ENCODE measurements at regions not wholly inside any gene's neighbourhood (a gene's known extent, or its start where the extent isn't known, plus 50 kb on each side); places are given as distances from the start of the nearest gene placed in this dataset.

- H3K27me3 ChIP-seq (replicated peaks; ENCODE audit: control insufficient read depth, insufficient read depth, low read length): no peaks in the 10 kb centered on the region
- DNase-seq: no peak
- Mint-ChIP-seq H3K27me3 (ENCODE audit: insufficient read depth, unreplicated experiment) (no peaks in the 10 kb centered on the region), H3K27ac (ENCODE audit: unreplicated experiment) (no peak overlapping the region), H3K4me3 (ENCODE audit: unreplicated experiment) (no peak overlapping the region), H3K4me1 (ENCODE audit: low read depth, unreplicated experiment) (no peaks in the 10 kb centered on the region), H3K9me3 (ENCODE audit: unreplicated experiment) (no peaks in the 10 kb centered on the region), H3K36me3 (ENCODE audit: insufficient read depth, unreplicated experiment) (no peaks in the 10 kb centered on the region)
- ChIA-PET POLR2A (no interaction called here), CTCF (no interaction called here)
- intact Hi-C loops (cut with micrococcal nuclease; ENCODE audit: unreplicated experiment): no loop called here
- H3K4me1 ChIP-seq: no peaks in the 10 kb centered on the region
- no peaks in the 10 kb centered on the region for H3K36me3 ChIP-seq (ENCODE audit: control insufficient read depth, insufficient read depth, low read length)
- no TSS peak for BruUV-seq (replicated peaks)
- no peak for TF ChIP-seq CTCF (IDR thresholded peaks at IDR 0.05; ENCODE audit: insufficient read depth in 1 of 2, low read depth in 1 of 2, low read length in 1 of 2, severe bottlenecking in 1 of 2, unreplicated experiment in 1 of 2)
- 0 out of 2 replicates have a peak, but pooled peaks cover 3% of the 10 kb centered on the region for H3K9me3 ChIP-seq
- H3K4me3 ChIP-seq (ENCODE audit: low read depth, low read length): no peak overlapping the region
These were observed 754.0 kb upstream of the SLIT2 start for GRCh38 chr4:19497705-19498104.

GRCh38 chr4:19496756-19497155 is 754.9 kb upstream of the SLIT2 start:
- ChIA-PET CTCF (no interaction called here), POLR2A (no interaction called here)
- no peaks in the 10 kb centered on the region for H3K36me3 Mint-ChIP-seq (ENCODE audit: insufficient read depth, unreplicated experiment)
- no peak for TF ChIP-seq CTCF (IDR thresholded peaks at IDR 0.05; ENCODE audit: insufficient read depth in 1 of 2, low read depth in 1 of 2, low read length in 1 of 2, severe bottlenecking in 1 of 2, unreplicated experiment in 1 of 2)
- H3K4me3 ChIP-seq (ENCODE audit: low read depth, low read length): no peak overlapping the region
- H3K4me1 Mint-ChIP-seq (ENCODE audit: low read depth, unreplicated experiment): no peaks in the 10 kb centered on the region
- H3K4me1 ChIP-seq: no peaks in the 10 kb centered on the region
- intact Hi-C loops (cut with micrococcal nuclease; ENCODE audit: unreplicated experiment): no loop called here
- H3K9me3 Mint-ChIP-seq (ENCODE audit: unreplicated experiment): no peaks in the 10 kb centered on the region
- no peak overlapping the region for H3K4me3 Mint-ChIP-seq (ENCODE audit: unreplicated experiment)
- no peaks in the 10 kb centered on the region for H3K27me3 Mint-ChIP-seq (ENCODE audit: insufficient read depth, unreplicated experiment)
- H3K36me3 ChIP-seq (ENCODE audit: control insufficient read depth, insufficient read depth, low read length): no peaks in the 10 kb centered on the region
- no peak overlapping the region for H3K27ac Mint-ChIP-seq (ENCODE audit: unreplicated experiment)
- BruUV-seq (replicated peaks): no TSS peak
- H3K9me3 ChIP-seq: 0 out of 2 replicates have a peak, but pooled peaks cover 3% of the 10 kb centered on the region
- no peak for DNase-seq
- no peaks in the 10 kb centered on the region for H3K27me3 ChIP-seq (replicated peaks; ENCODE audit: control insufficient read depth, insufficient read depth, low read length)

GRCh38 chr4:19494961-19495360 is 756.7 kb upstream of the SLIT2 start:
- DNase-seq: no peak
- TF ChIP-seq CTCF (IDR thresholded peaks at IDR 0.05; ENCODE audit: insufficient read depth in 1 of 2, low read depth in 1 of 2, low read length in 1 of 2, severe bottlenecking in 1 of 2, unreplicated experiment in 1 of 2): no peak
- Histone ChIP-seq H3K9me3 (0 out of 2 replicates have a peak, but pooled peaks cover 3% of the 10 kb centered on the region), H3K36me3 (ENCODE audit: control insufficient read depth, insufficient read depth, low read length) (no peaks in the 10 kb centered on the region), H3K27me3 (replicated peaks; ENCODE audit: control insufficient read depth, insufficient read depth, low read length) (no peaks in the 10 kb centered on the region), H3K4me1 (no peaks in the 10 kb centered on the region), H3K4me3 (ENCODE audit: low read depth, low read length) (no peak overlapping the region)
- no peaks in the 10 kb centered on the region for H3K27me3 Mint-ChIP-seq (ENCODE audit: insufficient read depth, unreplicated experiment)
- ChIA-PET CTCF (no interaction called here), POLR2A (no interaction called here)
- H3K36me3 Mint-ChIP-seq (ENCODE audit: insufficient read depth, unreplicated experiment): no peaks in the 10 kb centered on the region
- intact Hi-C loops (cut with micrococcal nuclease; ENCODE audit: unreplicated experiment): no loop called here
- no peak overlapping the region for H3K4me3 Mint-ChIP-seq (ENCODE audit: unreplicated experiment)
- H3K9me3 Mint-ChIP-seq (ENCODE audit: unreplicated experiment): no peaks in the 10 kb centered on the region
- no peaks in the 10 kb centered on the region for H3K4me1 Mint-ChIP-seq (ENCODE audit: low read depth, unreplicated experiment)
- no TSS peak for BruUV-seq (replicated peaks)
- H3K27ac Mint-ChIP-seq (ENCODE audit: unreplicated experiment): no peak overlapping the region

Measured in Caco-2 (cell line).